Stomach (tissue), 8 donors: ENCODE measurements at regions not wholly inside any gene's neighbourhood (a gene's known extent, or its start where the extent isn't known, plus 50 kb on each side); places are given as distances from the start of the nearest gene placed in this dataset.

Experiments used
- DNase-seq, 2 donors: peaks; one replicate each; pipeline versions ENCODE4 v3.0.0 to v3.0.0-alpha.2; 2013 to 2019
- H3K27ac ChIP-seq, 5 donors: fragments of 200-600 bp in 4 of 5; sonication (generic) in 4 of 5; one replicate each; pipeline ENCODE4 v1.5.1; 2013 to 2019; ENCODE audit warnings: mild to moderate bottlenecking in 1 of 5, moderate library complexity in 1 of 5
- H3K27me3 ChIP-seq, 3 donors: fragments of 200-600 bp; sonication (generic); one replicate each; pipeline ENCODE4 v1.5.1; 2017 to 2019; ENCODE audit warnings: mixed run types in 1 of 3
- H3K36me3 ChIP-seq, 4 donors: fragments of 200-600 bp; sonication (generic); 1 replicate in 3 of 4; 2 replicates in 1 of 4; pipeline ENCODE4 v1.5.1; 2016 to 2019
- H3K4me1 ChIP-seq, 4 donors: fragments of 200-600 bp; sonication (generic); one replicate each; pipeline ENCODE4 v1.5.1; 2016 to 2019
- H3K4me3 ChIP-seq, 4 donors: fragments of 200-600 bp; sonication (generic) in 3 of 4; one replicate each; pipeline ENCODE4 v1.5.1; 2016 to 2019; ENCODE audit warnings: mild to moderate bottlenecking in 1 of 4
- H3K9me3 ChIP-seq, 4 donors: fragments of 200-600 bp; sonication (generic); one replicate each; pipeline ENCODE4 v1.5.1; 2016 to 2019
- CTCF ChIP-seq, 7 experiments: fragments of 450-650 bp in 4 of 7; fragments of 200-600 bp in 3 of 7; sonication (generic) in 3 of 7; IDR thresholded peaks; one replicate each; pipeline ENCODE4 v1.5.1; 2016 to 2019; ENCODE audit warnings: antibody characterized with exemption in 7 of 7, control low read depth in 2 of 7, mild to moderate bottlenecking in 1 of 7
- EP300 ChIP-seq: sonication (generic); formaldehyde crosslinking; IDR thresholded peaks from one replicate; pipeline ENCODE4 v1.6.1; 2017; ENCODE audit warnings: antibody characterized with exemption
- POLR2A ChIP-seq, 4 donors: fragments of 450-650 bp; IDR thresholded peaks; one replicate each; pipeline ENCODE4 v1.6.1; 2016; ENCODE audit warnings: antibody characterized with exemption in 4 of 4, control low read depth in 2 of 4, mild to moderate bottlenecking in 1 of 4, moderate library complexity in 1 of 4
- POLR2AphosphoS5 ChIP-seq, 3 donors: sonication (generic); formaldehyde crosslinking; IDR thresholded peaks; one replicate each; pipeline ENCODE4 v1.6.1; 2016; ENCODE audit warnings: antibody characterized with exemption in 3 of 3
- WGBS, 5 donors: extraction: QIAGEN DNeasy Blood & Tissue Kit in 3 of 5; methylation state at CpG; one replicate each; pipeline versions ENCODE4 v1.1.5 to v1.1.7; 2013 to 2018; 5-methylcytosine and 5-hydroxymethylcytosine counted together
- intact Hi-C: fragments of 100-400 bp; cut with DNase I; formaldehyde crosslinking; loops from one replicate; pipeline ENCODE4 v1.15.1; 2023; ENCODE audit warnings: low total_unique reads
- donor health status: healthy with polysubstance abuse.
- donor health status: Bipolar disorder and iron deficiency.
- donor health status: healthy.

GRCh38 chr16:5319799-5320198, 222.2 kb upstream of the EEF2KMT start:
- Histone ChIP-seq H3K27me3 (no peaks in the 10 kb centered on the region), H3K4me1 (no peaks in the 10 kb centered on the region), H3K4me3 (no peak overlapping the region), H3K9me3 (peaks cover 0 to 20% (median 9%) of the 10 kb centered on the region in 4 donors), H3K36me3 (no peaks in the 10 kb centered on the region), H3K27ac (no peak overlapping the region)
- 87 to 94% (median 91%) methylated on average over 2 of the region's 2 CpGs for WGBS, 5 donors
- no peak for DNase-seq
- intact Hi-C loops = no loop called here
- TF ChIP-seq EP300 = no peak
- no peak for TF ChIP-seq POLR2AphosphoS5 (IDR thresholded peaks at IDR 0.05)
- TF ChIP-seq CTCF (IDR thresholded peaks at IDR 0.05) = no peak
- no peak for TF ChIP-seq POLR2A (IDR thresholded peaks at IDR 0.05)

- peaks cover 0 to 13% (median 8%) of the 10 kb centered on the region in 4 donors for H3K9me3 ChIP-seq
- H3K4me1 ChIP-seq = no peaks in the 10 kb centered on the region
- DNase-seq = no peak
- H3K27me3 ChIP-seq = no peaks in the 10 kb centered on the region
- 68 to 73% (median 72%) methylated on average over 5 of the region's 5 CpGs for WGBS, 5 donors
- no peaks in the 10 kb centered on the region for H3K36me3 ChIP-seq
- H3K4me3 ChIP-seq = no peak overlapping the region
- intact Hi-C loops = no loop called here
- H3K27ac ChIP-seq = no peak overlapping the region
- no peak for TF ChIP-seq EP300
- TF ChIP-seq POLR2AphosphoS5 (IDR thresholded peaks at IDR 0.05) = no peak
- TF ChIP-seq POLR2A (IDR thresholded peaks at IDR 0.05) = no peak
Measured at GRCh38 chr16:5315914-5316313, 218.3 kb upstream of the EEF2KMT start.

GRCh38 chr16:5314377-5314776, 216.8 kb upstream of the EEF2KMT start:
- intact Hi-C loops = no loop called here
- WGBS, 5 donors = 68 to 76% (median 73%) methylated on average over 4 of the region's 4 CpGs
- TF ChIP-seq EP300 (no peak), CTCF (IDR thresholded peaks at IDR 0.05) (no peak), POLR2A (IDR thresholded peaks at IDR 0.05) (no peak), POLR2AphosphoS5 (IDR thresholded peaks at IDR 0.05) (no peak)

GRCh38 chr16:5309946-5310611, 212.5 kb upstream of the EEF2KMT start:
- intact Hi-C loops = no loop called here
- WGBS, 5 donors = 19 to 57% (median 48%) methylated on average over 4 of the region's 4 CpGs
- Histone ChIP-seq H3K36me3 (no peaks in the 10 kb centered on the region), H3K4me3 (no peak overlapping the region), H3K4me1 (no peaks in the 10 kb centered on the region), H3K27ac (no peak overlapping the region), H3K27me3 (no peaks in the 10 kb centered on the region), H3K9me3 (peaks cover 0 to 22% (median 18%) of the 10 kb centered on the region in 4 donors)
- TF ChIP-seq POLR2A (IDR thresholded peaks at IDR 0.05) (no peak), EP300 (no peak), CTCF (IDR thresholded peaks at IDR 0.05) (no peak), POLR2AphosphoS5 (IDR thresholded peaks at IDR 0.05) (no peak)
- DNase-seq = no peak

More at GRCh38 chr16:5314377-5314776, 216.8 kb upstream of the EEF2KMT start:
- DNase-seq = no peak
- no peaks in the 10 kb centered on the region for H3K36me3 ChIP-seq
- H3K27ac ChIP-seq = no peak overlapping the region
- H3K4me1 ChIP-seq = no peaks in the 10 kb centered on the region
- H3K27me3 ChIP-seq = no peaks in the 10 kb centered on the region
- peaks cover 0 to 6% (median 5%) of the 10 kb centered on the region in 4 donors for H3K9me3 ChIP-seq
- no peak overlapping the region for H3K4me3 ChIP-seq

- TF ChIP-seq CTCF (IDR thresholded peaks at IDR 0.05) = no peak
- no peak for TF ChIP-seq POLR2AphosphoS5 (IDR thresholded peaks at IDR 0.05)
- TF ChIP-seq EP300 = no peak
- no peak for DNase-seq
- Histone ChIP-seq H3K9me3 (peaks cover 0 to 46% (median 36%) of the 10 kb centered on the region in 4 donors), H3K27ac (no peak overlapping the region), H3K4me1 (no peaks in the 10 kb centered on the region), H3K36me3 (no peaks in the 10 kb centered on the region), H3K27me3 (no peaks in the 10 kb centered on the region), H3K4me3 (no peak overlapping the region)
- intact Hi-C loops = no loop called here
- 77 to 90% (median 80%) methylated on average over 4 of the region's 4 CpGs for WGBS, 5 donors
Measured at GRCh38 chr16:5305023-5305422, 207.4 kb upstream of the EEF2KMT start.
